ENCODE measurements at regions not wholly inside any gene's neighbourhood (a gene's known extent, or its start where the extent isn't known, plus 50 kb on each side); places are given as distances from the start of the nearest gene placed in this dataset.

DNA sequence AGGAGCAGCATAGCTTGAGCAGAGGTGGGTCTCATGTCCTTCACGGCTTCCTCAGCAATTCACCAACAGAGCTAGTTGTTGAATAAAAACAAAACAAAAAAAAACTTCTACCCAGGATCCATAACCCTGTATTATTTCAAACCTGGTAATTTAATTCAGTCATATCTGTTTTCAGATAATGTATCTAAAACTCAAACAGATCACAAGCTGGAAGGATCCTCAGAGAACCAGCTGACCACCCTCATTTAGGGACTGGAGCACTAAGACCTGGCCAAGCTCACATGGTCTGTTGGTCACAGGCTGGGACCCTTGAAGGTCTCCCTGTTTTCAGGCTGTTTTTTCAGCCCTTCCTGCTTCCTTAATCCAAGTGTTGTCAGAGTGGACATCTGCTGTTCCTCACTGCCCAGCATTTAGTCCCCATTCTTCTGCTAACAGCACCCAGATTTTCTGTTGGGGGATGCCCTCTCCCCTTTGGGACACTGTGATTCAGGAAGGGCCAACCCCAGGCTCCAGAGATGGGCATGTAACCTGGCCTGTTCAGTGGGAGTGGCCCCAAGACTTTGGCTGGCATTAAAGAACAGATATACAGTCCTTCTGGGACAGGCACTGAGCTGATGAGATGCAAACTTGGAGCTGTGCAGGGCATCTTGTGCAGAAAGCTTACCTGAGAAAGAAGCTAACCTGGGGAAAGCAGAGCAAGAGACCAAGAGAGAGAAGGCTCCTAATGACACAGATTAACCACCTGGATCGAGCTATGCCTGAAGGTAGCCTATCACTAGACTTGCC, 78.8 kb upstream of the SPATA12 start:
- Histone ChIP-seq H3K4me2 (ENCODE audit: low read length) (no peak overlapping the region), H3K27me3 (ENCODE audit: control insufficient read depth, insufficient read depth, low read length) (no peaks in the 10 kb centered on the region), H3K79me2 (peaks cover 22% of the 10 kb centered on the region), H3K9ac (no peak overlapping the region), H3K9me3 (ENCODE audit: control insufficient read depth, low read length) (no peaks in the 10 kb centered on the region), H3K27ac (no peak overlapping the region), H2AFZ (no peak overlapping the region), H3K4me3 (ENCODE audit: low read depth, low read length) (no peak overlapping the region), H3K4me1 (no peaks in the 10 kb centered on the region), H3K36me3 (ENCODE audit: control insufficient read depth, insufficient read depth, low read length) (no peaks in the 10 kb centered on the region)
- TF ChIP-seq, protein P1, sequence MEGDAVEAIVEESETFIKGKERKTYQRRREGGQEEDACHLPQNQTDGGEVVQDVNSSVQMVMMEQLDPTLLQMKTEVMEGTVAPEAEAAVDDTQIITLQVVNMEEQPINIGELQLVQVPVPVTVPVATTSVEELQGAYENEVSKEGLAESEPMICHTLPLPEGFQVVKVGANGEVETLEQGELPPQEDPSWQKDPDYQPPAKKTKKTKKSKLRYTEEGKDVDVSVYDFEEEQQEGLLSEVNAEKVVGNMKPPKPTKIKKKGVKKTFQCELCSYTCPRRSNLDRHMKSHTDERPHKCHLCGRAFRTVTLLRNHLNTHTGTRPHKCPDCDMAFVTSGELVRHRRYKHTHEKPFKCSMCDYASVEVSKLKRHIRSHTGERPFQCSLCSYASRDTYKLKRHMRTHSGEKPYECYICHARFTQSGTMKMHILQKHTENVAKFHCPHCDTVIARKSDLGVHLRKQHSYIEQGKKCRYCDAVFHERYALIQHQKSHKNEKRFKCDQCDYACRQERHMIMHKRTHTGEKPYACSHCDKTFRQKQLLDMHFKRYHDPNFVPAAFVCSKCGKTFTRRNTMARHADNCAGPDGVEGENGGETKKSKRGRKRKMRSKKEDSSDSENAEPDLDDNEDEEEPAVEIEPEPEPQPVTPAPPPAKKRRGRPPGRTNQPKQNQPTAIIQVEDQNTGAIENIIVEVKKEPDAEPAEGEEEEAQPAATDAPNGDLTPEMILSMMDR (IDR thresholded peaks at IDR 0.05), result no peak

DNA sequence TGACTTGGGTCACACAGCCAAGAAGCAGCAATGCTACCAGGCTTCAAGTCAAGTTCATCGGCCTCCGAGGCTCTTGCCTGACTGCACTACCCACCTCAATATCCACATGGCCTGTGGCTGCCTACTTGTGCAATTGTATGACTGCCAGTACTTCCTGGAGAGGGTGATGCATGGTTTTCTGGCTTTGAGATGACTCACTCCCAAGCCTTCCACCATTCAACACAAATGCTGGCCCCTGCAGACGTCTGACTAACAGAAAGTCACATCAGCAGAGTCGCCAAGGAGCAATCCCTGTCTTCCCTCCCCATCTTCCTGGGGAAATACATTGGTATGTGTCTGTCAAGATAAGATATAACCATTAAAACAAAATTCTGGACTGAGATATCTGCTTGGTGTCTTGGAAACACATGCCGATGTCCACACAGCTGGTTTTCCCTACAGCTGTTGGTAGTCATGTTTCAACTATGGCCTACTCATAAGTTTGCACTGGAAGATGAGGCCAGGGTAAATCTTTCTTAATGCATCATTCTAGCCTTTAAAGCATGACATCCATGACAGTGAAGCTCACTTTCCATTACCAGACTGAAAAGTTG, 79.6 kb upstream of the SPATA12 start:
- no peaks in the 10 kb centered on the region for H3K4me1 ChIP-seq
- no peak overlapping the region for H3K27ac ChIP-seq
- no peak overlapping the region for H3K9ac ChIP-seq
- H2AFZ ChIP-seq, result no peak overlapping the region
- TF ChIP-seq, protein P1 (IDR thresholded peaks at IDR 0.05), result no peak
- H3K79me2 ChIP-seq, result peaks cover 19% of the 10 kb centered on the region
- H3K4me3 ChIP-seq (ENCODE audit: low read depth, low read length), result no peak overlapping the region
- no peaks in the 10 kb centered on the region for H3K36me3 ChIP-seq (ENCODE audit: control insufficient read depth, insufficient read depth, low read length)
- H3K9me3 ChIP-seq (ENCODE audit: control insufficient read depth, low read length), result no peaks in the 10 kb centered on the region
- H3K27me3 ChIP-seq (ENCODE audit: control insufficient read depth, insufficient read depth, low read length), result no peaks in the 10 kb centered on the region
- H3K4me2 ChIP-seq (ENCODE audit: low read length), result no peak overlapping the region

GRCh38 chr3:56980243-56980642, 80.2 kb upstream of the SPATA12 start:
- no peak overlapping the region for H3K9ac ChIP-seq
- H3K27me3 ChIP-seq (ENCODE audit: control insufficient read depth, insufficient read depth, low read length), result no peaks in the 10 kb centered on the region
- peaks cover 15% of the 10 kb centered on the region for H3K79me2 ChIP-seq
- H3K36me3 ChIP-seq (ENCODE audit: control insufficient read depth, insufficient read depth, low read length), result no peaks in the 10 kb centered on the region
- no peak overlapping the region for H3K4me3 ChIP-seq (ENCODE audit: low read depth, low read length)
- no peaks in the 10 kb centered on the region for H3K4me1 ChIP-seq
- no peaks in the 10 kb centered on the region for H3K9me3 ChIP-seq (ENCODE audit: control insufficient read depth, low read length)
- H3K4me2 ChIP-seq (ENCODE audit: low read length), result no peak overlapping the region
- H3K27ac ChIP-seq, result no peak overlapping the region
- H2AFZ ChIP-seq, result no peak overlapping the region
- TF ChIP-seq, protein P1 (IDR thresholded peaks at IDR 0.05), result no peak

DNA sequence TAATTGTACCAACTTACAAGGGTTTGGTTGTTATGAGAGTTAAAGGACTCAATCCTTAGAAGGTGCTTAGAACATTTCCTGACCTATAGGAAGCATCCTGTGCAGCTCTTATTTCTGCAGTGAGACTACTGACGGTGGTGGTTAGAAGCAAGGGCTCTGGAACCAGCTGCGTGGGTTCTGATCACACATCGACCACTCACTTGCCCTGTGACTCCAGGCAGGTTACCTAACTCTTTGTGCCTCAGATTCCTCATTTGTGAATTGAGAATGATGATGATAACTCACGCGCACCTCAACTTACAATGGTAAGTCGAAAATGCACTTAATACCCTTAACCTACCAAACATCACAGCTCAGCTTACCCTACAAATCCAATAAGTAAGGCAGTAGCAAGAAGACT, 80.7 kb upstream of the SPATA12 start:
- peaks cover 15% of the 10 kb centered on the region for H3K79me2 ChIP-seq
- H3K4me3 ChIP-seq (ENCODE audit: low read depth, low read length), result no peak overlapping the region
- no peak overlapping the region for H3K27ac ChIP-seq
- no peaks in the 10 kb centered on the region for H3K9me3 ChIP-seq (ENCODE audit: control insufficient read depth, low read length)
- no peak overlapping the region for H3K4me2 ChIP-seq (ENCODE audit: low read length)
- H3K4me1 ChIP-seq, result no peaks in the 10 kb centered on the region
- H2AFZ ChIP-seq, result no peak overlapping the region
- no peaks in the 10 kb centered on the region for H3K27me3 ChIP-seq (ENCODE audit: control insufficient read depth, insufficient read depth, low read length)
- no peaks in the 10 kb centered on the region for H3K36me3 ChIP-seq (ENCODE audit: control insufficient read depth, insufficient read depth, low read length)
- TF ChIP-seq, protein P1 (IDR thresholded peaks at IDR 0.05), result no peak
- no peak overlapping the region for H3K9ac ChIP-seq

DNA sequence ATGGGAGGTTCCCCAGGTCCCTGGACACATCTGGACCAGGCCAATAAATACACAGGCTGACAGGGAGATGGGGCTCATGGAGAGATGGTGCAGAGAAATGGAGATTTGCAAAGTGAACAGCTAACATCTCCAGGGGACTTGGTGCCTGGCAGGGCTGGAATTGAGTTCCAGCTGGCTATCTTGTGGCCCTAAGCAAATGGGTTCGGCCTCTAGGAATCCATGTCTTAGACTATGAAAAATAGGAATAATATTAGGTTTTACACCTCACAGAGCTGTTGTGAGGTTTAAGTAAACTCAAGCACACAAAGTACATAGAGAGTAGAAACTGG, 82.9 kb upstream of the SPATA12 start:
- TF ChIP-seq, protein P1 (IDR thresholded peaks at IDR 0.05), result no peak
- Histone ChIP-seq H3K9ac (no peak overlapping the region), H3K4me3 (ENCODE audit: low read depth, low read length) (no peak overlapping the region), H2AFZ (no peak overlapping the region), H3K9me3 (ENCODE audit: control insufficient read depth, low read length) (no peaks in the 10 kb centered on the region), H3K4me2 (ENCODE audit: low read length) (no peak overlapping the region), H3K36me3 (ENCODE audit: control insufficient read depth, insufficient read depth, low read length) (no peaks in the 10 kb centered on the region), H3K27ac (no peak overlapping the region), H3K79me2 (peaks cover 8% of the 10 kb centered on the region), H3K4me1 (no peaks in the 10 kb centered on the region), H3K27me3 (ENCODE audit: control insufficient read depth, insufficient read depth, low read length) (no peaks in the 10 kb centered on the region)

All from parathyroid adenoma (tissue), 2 donors.